ENCODE measurements at regions not wholly inside any gene's neighbourhood (a gene's known extent, or its start where the extent isn't known, plus 50 kb on each side); places are given as distances from the start of the nearest gene placed in this dataset.
"Not testable (repeated sequence)": the region's sequence is repeated elsewhere in the genome, so short reads cannot be mapped to it uniquely, and the experiment has no call there.

DNA sequence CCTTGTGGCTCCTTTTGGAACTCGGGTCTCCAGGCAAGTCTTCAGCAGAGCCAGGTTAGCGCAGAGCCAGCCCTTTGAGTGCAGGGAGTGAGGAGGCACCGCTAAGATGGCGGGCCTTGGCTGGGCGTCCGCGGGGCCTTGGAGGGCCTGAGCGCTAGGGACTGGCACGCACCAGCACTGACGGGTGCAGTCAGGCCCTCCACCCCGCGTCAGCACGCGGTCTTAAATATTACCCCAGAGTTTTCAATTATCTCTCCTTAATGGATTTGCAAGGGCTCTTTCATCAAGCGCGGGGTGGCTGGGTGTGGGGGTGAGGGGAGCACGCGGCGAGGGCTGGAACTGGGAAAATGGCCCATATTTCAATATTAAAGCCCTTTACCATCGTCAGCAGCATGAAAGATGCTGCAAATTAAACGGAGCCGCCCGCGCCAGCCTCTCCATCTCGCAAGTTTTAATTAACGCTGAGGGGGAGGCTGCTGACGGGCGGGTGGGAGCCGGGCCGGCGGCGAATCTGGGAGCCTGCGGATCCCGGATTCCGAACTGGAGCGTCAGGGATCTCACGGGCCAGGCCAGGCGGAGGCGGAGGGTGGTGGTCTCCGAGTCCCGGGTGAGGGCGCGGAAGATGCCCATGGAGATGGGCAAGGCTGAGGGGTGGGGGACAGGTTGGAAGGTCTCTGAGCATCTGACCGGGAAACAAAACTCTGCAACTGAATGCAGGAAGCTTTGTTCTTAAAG is 1690.4 kb upstream of the DEFB115 start:
- DNase-seq: not testable (repeated sequence)

DNA sequence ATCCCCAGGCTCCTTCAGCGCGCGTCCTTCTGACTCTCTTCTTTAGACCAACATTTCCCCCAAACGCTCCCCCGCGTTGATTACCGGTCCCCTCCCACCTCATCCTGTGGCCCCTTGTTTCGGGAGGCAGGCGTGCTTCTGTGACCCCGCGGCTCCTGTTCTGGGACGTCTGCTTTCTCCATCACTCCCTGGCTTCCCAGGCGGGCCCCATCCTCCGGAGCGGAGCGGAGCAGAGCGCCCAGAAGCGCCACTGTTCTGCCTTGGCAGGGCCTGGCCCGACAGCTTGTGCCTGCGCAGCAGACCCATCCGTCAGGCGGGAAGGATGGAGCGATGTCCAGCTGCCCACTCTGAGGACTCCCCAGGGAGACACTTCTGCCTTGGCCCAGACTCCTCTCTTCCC is 1689.8 kb upstream of the DEFB115 start:
- not testable (repeated sequence) for DNase-seq

DNA sequence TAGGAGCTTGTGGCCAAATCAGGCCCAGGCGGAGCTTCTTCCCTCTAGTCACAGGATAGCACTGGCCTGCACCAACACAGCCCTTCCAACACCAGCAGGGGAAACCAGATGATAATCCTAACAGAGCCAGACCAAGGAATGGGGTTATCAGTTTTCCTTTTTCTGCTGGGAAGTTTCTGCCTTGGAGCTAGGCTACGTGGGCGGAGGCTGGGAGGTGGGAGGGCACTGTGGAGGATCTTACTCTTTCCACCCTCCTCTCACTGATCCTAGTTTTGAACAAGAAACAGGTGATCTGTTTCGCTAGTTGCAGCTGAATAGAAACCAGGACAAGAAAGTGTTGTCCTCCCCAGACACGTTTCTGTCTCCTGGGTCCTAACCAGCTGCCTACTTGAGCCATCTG is 1687.3 kb upstream of the DEFB115 start:
- DNase-seq: not testable (repeated sequence)

DNA sequence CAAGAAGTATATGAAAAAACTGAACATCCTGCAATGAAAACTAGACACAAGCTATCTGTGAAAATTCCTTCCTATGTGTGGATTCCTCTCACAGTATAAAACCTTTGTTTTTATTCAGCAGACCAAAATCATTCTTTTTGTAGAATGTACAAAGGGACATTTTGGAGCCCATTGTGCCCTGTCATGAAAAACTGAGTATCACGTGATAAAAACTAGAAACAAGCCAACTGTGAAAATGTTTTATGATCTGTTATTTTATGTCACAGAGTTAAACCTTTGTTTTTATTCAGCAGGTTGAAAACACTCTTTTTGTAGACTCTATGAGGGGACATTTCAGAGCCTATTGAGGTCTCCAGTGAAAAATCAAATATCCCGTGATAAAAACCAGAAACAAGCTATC is 1667.9 kb upstream of the DEFB115 start:
- DNase-seq: not testable (repeated sequence)

DNA sequence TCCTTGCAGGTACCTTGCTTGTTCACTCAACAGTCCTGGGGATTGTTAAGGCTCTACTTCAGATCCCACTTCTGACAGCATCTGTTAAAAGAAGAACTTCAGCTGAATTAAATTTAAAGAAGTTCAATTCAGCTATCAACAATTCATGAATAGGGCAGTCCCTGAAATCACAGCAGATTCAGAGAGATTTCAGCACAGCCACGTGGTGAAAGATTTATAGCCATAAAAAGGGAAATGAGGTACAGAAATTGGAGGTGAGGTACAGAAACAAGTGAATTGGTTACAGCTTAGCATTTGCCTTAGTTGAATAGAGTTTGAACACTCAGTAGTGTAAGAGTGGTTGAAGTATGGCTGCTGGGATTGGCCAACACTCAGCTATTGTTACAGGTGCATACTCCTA is 1653.3 kb upstream of the DEFB115 start:
- DNase-seq: not testable (repeated sequence)

DNA sequence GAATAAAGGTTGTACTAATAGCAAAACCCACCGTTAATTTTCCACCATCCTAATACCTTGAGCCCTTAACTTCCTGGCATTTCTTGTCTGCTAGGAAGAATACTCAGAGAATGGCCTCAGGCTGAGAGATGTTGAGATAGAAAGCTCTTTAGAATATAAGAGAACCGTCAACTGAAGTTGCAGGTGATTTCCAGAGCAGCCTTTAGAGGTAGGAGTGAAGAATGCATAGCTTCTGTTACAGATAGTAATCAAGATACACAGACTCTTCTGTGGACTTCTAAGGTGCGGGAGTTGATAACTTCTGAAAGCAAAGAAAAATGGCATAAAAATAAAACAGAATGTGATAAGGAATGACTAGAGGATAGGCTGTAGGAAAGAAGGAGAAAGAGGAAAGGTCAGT is 1651.3 kb upstream of the DEFB115 start:
- not testable (repeated sequence) for DNase-seq

DNA sequence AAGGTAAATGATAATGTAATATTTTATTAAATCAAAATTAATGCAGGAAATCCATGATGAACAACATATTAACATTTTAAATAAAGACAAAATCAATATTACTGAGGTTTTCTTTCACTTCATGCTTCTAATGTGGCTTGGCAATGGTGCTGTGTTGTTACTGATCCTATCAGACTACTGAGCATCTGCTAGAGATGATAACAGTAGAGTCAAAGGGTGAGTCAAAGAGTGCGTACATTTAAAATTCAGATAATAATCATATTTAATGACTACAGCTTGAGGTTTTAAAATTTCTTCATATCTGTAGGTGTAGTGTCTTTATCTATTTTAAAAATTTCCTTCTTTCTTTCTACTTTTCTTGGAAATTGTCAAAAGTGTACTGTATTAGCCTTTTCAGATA is 1628.1 kb upstream of the DEFB115 start:
- not testable (repeated sequence) for DNase-seq

Data from NCI-H524 (cell line).